GM18520 (cell line): ENCODE measurements at regions not wholly inside any gene's neighbourhood (a gene's known extent, or its start where the extent isn't known, plus 50 kb on each side); places are given as distances from the start of the nearest gene placed in this dataset.
"Not testable (repeated sequence)": the region's sequence is repeated elsewhere in the genome, so short reads cannot be mapped to it uniquely, and the experiment has no call there.

ENCODE experiments used
- ATAC-seq: cut with Tn5 transposase; IDR thresholded peaks from one replicate; pipeline ENCODE4 v1.9.1; 2021; ENCODE audit not compliant: unreplicated experiment

DNA sequence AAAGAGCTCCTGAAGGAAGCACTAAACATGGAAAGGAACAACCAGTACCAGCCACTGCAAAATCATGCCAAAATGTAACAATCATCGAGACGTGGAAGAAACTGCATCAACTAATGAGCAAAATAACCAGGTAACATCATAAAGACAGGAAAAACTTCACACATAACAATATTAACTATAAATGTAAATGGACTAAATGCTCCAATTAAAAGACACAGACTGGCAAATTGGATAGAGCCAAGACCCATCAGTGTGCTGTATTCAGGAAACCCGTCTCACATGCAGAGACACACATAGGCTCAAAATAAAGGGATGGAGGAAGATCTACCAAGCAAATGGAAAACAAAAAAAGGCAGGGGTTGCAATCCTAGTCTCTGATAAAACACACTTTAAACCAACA, 83.9 kb upstream of the TSLP start:
- ATAC-seq: not testable (repeated sequence)

DNA sequence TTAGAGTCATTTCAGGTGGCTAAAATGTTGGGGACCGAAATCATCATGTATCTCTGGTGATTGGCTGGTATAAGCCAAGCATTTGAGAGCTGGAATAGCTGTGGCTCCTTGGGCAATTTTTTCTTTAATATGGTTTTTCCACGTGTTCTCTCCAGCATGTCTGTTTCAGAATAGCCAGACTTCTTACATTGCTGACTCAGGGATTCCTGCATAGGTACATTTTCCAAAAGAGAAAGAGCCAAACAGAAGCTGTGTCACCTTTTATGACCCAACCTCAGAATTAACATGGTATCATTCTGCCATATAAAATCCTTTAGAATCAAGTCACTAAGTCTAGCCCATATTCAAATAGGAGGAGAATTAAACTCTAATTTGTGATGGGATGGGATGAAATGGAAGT, 74.8 kb upstream of the TSLP start:
- no peak for ATAC-seq

DNA sequence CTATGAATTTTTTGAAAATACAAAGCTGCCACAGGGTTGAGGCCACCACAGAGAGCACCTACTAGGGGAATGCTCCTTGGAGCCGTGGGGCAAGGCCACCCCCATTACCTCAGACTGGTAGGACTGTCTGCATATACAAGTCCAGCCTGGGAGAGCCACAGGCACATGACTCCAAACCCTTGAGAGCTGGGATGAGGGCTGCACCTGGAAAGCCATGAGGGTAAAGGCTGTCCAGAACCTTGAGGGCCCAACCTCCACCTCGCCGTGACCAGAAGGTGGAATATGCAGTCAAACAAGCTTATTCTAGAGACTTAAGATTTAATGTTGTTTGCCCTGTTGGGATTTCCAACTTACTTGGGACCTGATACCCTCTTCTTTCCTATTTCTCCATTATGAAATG, 69.5 kb upstream of the TSLP start:
- ATAC-seq: no peak

DNA sequence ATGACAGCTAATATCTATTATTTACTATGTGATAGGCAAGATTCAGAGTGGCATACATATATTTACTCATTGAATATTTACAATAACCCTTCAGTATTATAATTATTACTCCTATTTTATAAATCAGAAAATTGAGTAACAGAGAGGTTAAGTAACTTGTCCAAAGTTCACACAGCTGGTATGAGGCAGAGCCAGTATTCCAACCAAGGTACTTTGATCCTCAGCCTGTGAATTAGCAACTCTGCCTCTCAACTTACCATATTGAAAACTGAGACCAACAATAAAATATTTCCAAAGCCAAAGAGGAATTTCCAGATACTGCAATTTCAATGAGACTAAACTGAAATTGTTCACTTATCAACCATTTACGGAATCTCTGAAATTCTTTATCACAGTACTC, 67.9 kb upstream of the TSLP start:
- ATAC-seq: no peak

DNA sequence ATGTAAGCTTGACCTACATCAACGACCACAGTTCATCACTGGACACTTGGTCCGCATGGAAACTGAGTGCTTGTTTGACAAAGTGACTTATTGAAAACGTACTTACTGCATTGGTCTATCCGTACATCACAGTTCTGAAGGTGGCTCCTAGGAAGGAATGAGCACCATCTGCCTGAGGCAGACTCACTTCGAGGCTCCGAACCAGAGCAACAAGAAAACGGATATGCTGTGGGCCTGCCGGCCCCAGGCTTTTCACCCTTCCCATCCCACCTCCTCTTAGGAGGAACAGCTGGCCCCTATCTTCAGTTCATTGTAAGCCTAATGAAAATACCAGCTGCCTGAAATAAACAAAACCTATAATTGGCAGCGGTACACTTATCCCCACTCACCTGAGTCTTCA, 67.2 kb upstream of the TSLP start:
- ATAC-seq: no peak

DNA sequence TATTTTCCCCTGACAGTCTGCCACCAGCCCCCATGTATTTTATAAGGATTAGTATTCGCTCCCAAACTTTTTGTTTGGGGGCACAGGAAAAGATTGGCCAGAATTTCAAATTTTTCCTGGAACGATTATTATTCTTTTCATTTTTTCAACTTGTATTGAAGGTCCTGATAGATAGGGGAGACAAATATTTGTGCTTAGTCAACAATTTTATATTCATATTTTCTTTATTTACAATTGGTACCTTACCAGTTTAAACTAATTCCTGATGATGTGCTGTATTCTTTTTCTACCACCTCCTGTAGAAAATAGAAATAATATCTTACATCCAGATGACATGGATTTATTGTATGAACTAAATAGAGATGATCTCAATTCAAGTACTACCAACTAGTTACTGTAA, 60.7 kb upstream of the TSLP start:
- ATAC-seq: no peak

DNA sequence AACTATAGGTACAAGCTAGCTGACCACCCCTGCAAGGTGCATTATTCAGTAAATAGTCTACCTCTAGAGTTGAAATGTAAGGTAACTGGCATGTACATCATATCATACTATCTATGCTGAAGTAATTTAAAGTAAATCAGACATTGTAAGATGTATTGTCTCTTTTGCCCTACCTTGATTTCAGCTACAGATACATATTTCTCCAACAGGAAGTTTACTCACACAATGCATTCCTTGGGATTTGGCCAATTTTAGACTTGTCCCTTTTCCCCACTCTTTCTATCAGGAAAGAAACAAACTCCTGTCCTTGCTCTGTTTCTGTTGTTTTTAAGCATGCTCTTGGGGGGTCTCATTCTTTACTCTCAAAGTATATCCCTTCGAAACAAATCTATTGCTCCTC, 58.5 kb upstream of the TSLP start:
- ATAC-seq: no peak

DNA sequence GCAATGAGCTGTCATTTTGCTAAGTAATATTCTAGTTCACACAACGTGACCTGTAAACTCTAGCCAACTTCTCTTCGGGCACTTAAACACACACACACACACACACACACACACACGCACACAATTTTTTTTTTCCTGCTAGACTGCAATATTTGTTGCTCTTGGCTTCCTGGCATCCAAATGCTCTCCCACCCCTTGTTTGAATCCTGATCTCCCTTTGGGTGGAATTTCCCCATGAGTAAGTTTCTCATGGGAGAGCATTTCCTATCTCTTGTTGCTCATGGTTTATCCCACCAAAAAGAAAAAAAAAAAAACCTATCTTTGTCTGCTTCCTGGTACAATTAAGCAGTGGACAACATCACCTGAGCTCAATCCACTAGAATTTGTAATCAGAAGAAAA, 54.7 kb upstream of the TSLP start:
- ATAC-seq: no peak

DNA sequence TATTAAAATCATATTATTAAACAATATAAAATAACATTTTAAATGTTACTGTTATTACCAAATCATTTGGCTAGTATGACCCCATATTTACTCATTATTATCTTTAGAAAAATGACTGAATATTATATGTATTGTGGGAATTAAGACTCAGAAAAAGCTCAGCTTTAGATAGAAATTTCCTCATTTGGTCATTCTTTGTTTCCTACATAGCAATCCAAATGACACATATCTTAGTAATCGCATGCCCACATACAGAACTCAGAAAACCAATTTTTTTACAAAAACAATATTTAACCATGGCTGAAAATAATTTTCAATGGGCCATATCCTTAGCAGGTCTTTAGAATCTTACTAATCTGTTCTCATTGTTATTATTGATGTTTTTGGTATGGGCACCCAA, 53.8 kb upstream of the TSLP start:
- no peak for ATAC-seq
